Natural killer cell (primary cell): ENCODE measurements at regions not wholly inside any gene's neighbourhood (a gene's known extent, or its start where the extent isn't known, plus 50 kb on each side); places are given as distances from the start of the nearest gene placed in this dataset.

ENCODE experiments used
- ATAC-seq, 3 donors: fragments of 150-1000 bp in 2 of 3; fragments of 200-7000 bp in 1 of 3; cut with Tn5 transposase; 1 replicate in 1 of 3; 2 replicates in 2 of 3; pipeline ENCODE4 v1.10.0; 2021; ENCODE audit warnings: mild to moderate bottlenecking in 2 of 3, moderate library complexity in 2 of 3
- DNase-seq, 2 donors: peaks; one replicate each; pipeline versions ENCODE4 v3.0.0 to v3.0.0-alpha.2; 2013 to 2021; ENCODE audit warnings: mixed read lengths in 1 of 2
- H3K27ac ChIP-seq: one replicate; pipeline ENCODE4 v1.5.1; 2013; ENCODE audit warnings: mild to moderate bottlenecking, low read length
- H3K27me3 ChIP-seq: one replicate; pipeline ENCODE4 v1.6.1; 2013; ENCODE audit warnings: low read length; ENCODE audit not compliant: control insufficient read depth, insufficient read depth
- H3K36me3 ChIP-seq: one replicate; pipeline ENCODE4 v1.6.1; 2013; ENCODE audit warnings: low read length; ENCODE audit not compliant: control insufficient read depth, insufficient read depth
- H3K4me1 ChIP-seq: one replicate; pipeline ENCODE4 v1.6.1; 2013; ENCODE audit warnings: low read length; ENCODE audit not compliant: control insufficient read depth, insufficient read depth
- H3K4me3 ChIP-seq: one replicate; pipeline ENCODE4 v1.5.1; 2013; ENCODE audit warnings: low read length
- H3K9me3 ChIP-seq: one replicate; pipeline ENCODE4 v1.6.1; 2013; ENCODE audit warnings: low read length; ENCODE audit not compliant: control insufficient read depth, insufficient read depth
- H3K27ac Mint-ChIP-seq, 2 donors: one replicate each; pipeline ENCODE4 v1.8.0; 2022; ENCODE audit warnings: mild to moderate bottlenecking in 2 of 2, mixed read lengths in 2 of 2, moderate library complexity in 1 of 2
- H3K27me3 Mint-ChIP-seq, 2 donors: one replicate each; pipeline ENCODE4 v1.8.0; 2022; ENCODE audit warnings: low read depth in 2 of 2, mixed read lengths in 2 of 2
- H3K36me3 Mint-ChIP-seq: one replicate; pipeline ENCODE4 v1.8.0; 2022; ENCODE audit warnings: mixed read lengths
- H3K4me1 Mint-ChIP-seq, 2 donors: one replicate each; pipeline ENCODE4 v1.8.0; 2022; ENCODE audit warnings: mixed read lengths in 2 of 2
- H3K4me3 Mint-ChIP-seq: one replicate; pipeline ENCODE4 v1.8.0; 2022; ENCODE audit warnings: mild to moderate bottlenecking, moderate library complexity, mixed read lengths
- H3K9me3 Mint-ChIP-seq, 2 donors: one replicate each; pipeline ENCODE4 v1.8.0; 2022; ENCODE audit warnings: mixed read lengths in 2 of 2
- WGBS: methylation state at CpG from one replicate; pipeline ENCODE4 v1.1.7; 2013; ENCODE audit warnings: missing lambda C conversion rate; ENCODE audit not compliant: insufficient coverage; 5-methylcytosine and 5-hydroxymethylcytosine counted together
- intact Hi-C: fragments of 100-400 bp; cut with micrococcal nuclease; formaldehyde crosslinking; loops from one replicate; pipeline ENCODE4 v1.14.2; 2022
- TF ChIP-seq, protein P1 (sequence below): fragments of 200-600 bp; IDR thresholded peaks from one replicate; pipeline ENCODE4 v1.8.0; 2022; ENCODE audit warnings: antibody characterized with exemption

DNA sequence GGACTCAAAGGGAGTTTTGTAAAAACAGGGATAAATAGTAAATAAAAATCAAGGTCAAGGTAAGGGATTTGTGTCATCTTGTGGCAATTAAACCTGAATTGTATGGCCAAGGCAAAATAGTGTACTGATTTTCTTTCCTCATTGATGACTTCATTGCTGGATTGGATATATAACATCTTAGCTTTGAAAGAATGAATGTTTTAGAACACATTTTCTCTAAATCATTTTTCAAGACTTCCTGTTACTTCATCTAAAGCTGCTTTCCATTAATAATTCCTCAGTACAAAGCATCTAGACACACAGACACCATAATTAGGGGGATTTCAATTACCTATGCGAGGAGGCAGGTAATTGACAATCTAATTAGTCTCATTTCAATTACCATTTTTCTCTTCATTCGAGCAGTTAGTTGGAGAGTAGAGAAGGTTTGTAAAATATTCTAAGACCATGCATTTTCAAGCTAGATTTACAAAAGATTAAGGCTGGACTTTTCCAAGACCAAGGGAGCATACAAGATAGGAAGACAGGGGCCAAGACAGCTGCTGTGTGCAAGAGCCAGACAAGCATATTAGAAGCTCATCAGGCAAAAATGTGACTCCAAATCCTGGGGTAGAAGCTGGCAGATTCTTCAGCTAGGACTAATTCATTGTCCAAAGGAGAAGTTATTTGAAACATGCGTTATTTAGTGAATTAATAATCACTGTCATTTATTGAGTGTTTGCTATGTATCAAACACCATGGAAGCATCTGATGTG, 253.6 kb downstream of the EPHA4 start:
- H3K4me3 ChIP-seq, result no peak overlapping the region
- no peak for ATAC-seq
- no peaks in the 10 kb centered on the region for H3K36me3 Mint-ChIP-seq
- H3K27me3 Mint-ChIP-seq, result peaks cover 2 to 34% of the 10 kb centered on the region in 2 donors
- DNase-seq, result no peak
- H3K4me1 Mint-ChIP-seq, result no peaks in the 10 kb centered on the region
- H3K9me3 Mint-ChIP-seq, result no peaks in the 10 kb centered on the region
- H3K4me3 Mint-ChIP-seq, result no peak overlapping the region
- intact Hi-C loops, result no loop called here
- H3K27ac ChIP-seq, result no peak overlapping the region
- H3K9me3 ChIP-seq, result no peaks in the 10 kb centered on the region
- H3K27me3 ChIP-seq, result no peaks in the 10 kb centered on the region
- H3K4me1 ChIP-seq, result no peaks in the 10 kb centered on the region
- TF ChIP-seq, protein P1, sequence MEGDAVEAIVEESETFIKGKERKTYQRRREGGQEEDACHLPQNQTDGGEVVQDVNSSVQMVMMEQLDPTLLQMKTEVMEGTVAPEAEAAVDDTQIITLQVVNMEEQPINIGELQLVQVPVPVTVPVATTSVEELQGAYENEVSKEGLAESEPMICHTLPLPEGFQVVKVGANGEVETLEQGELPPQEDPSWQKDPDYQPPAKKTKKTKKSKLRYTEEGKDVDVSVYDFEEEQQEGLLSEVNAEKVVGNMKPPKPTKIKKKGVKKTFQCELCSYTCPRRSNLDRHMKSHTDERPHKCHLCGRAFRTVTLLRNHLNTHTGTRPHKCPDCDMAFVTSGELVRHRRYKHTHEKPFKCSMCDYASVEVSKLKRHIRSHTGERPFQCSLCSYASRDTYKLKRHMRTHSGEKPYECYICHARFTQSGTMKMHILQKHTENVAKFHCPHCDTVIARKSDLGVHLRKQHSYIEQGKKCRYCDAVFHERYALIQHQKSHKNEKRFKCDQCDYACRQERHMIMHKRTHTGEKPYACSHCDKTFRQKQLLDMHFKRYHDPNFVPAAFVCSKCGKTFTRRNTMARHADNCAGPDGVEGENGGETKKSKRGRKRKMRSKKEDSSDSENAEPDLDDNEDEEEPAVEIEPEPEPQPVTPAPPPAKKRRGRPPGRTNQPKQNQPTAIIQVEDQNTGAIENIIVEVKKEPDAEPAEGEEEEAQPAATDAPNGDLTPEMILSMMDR, result no peak
- H3K36me3 ChIP-seq, result no peaks in the 10 kb centered on the region
- 78% methylated on average over 1 of the region's 3 CpGs for WGBS
- H3K27ac Mint-ChIP-seq, result no peak overlapping the region

DNA sequence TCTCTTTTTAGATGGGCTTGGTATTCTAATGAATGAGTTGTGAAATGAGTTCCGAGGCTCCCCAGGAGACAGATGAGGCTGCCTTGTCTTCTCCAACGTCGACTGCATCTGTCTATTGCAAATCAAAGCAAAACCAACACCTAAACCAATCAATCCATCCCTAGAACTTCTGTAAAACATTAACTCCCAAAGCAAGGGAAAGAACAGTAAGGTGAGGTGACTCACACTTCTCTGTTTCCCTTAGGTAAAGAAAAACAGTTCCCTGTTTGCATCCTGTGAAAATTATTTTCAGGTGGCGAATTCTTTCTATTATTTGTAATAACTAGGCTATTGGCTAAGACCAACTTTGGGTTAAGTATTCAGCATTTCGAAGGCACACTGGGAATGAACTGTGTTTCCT, 249.4 kb downstream of the EPHA4 start:
- Histone ChIP-seq H3K4me3 (no peak overlapping the region), H3K9me3 (no peaks in the 10 kb centered on the region), H3K27ac (no peak overlapping the region), H3K36me3 (no peaks in the 10 kb centered on the region), H3K4me1 (no peaks in the 10 kb centered on the region), H3K27me3 (no peaks in the 10 kb centered on the region)
- TF ChIP-seq, protein P1, result no peak
- H3K4me1 Mint-ChIP-seq, result no peaks in the 10 kb centered on the region
- peaks cover 2 to 30% of the 10 kb centered on the region in 2 donors for H3K27me3 Mint-ChIP-seq
- 94% methylated on average over 4 of the region's 5 CpGs for WGBS
- intact Hi-C loops, result no loop called here
- H3K36me3 Mint-ChIP-seq, result no peaks in the 10 kb centered on the region
- H3K4me3 Mint-ChIP-seq, result no peak overlapping the region
- H3K9me3 Mint-ChIP-seq, result peaks cover 0 to 2% of the 10 kb centered on the region in 2 donors
- ATAC-seq (no peak), DNase-seq (no peak)
- H3K27ac Mint-ChIP-seq, result no peak overlapping the region

DNA sequence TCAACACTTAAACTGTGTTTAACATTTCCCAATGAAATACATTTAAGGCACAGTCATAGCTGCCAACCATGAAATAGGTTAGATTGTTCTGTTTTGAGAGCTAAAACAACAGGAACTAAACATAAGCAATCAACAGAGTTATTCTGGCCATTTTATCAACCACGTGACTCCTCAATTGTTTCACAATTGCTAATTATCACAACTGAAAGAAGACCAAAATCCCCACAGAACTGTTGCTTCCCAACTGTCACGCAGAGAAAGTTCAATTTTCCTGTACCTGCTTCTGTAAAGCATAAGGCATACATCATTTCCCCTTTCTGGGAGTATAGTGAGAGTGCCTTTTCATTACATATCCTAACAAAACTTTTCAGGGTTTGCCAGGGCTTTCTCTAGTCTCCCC, 248.6 kb downstream of the EPHA4 start:
- ATAC-seq, result no peak
- H3K36me3 ChIP-seq, result no peaks in the 10 kb centered on the region
- intact Hi-C loops, result no loop called here
- Mint-ChIP-seq H3K4me1 (no peaks in the 10 kb centered on the region), H3K36me3 (no peaks in the 10 kb centered on the region), H3K9me3 (peaks cover 0 to 2% of the 10 kb centered on the region in 2 donors), H3K27me3 (peaks cover 2 to 22% of the 10 kb centered on the region in 2 donors), H3K27ac (no peak overlapping the region), H3K4me3 (no peak overlapping the region)
- no peaks in the 10 kb centered on the region for H3K9me3 ChIP-seq
- DNase-seq, result no peak
- TF ChIP-seq, protein P1, result no peak
- no peak overlapping the region for H3K27ac ChIP-seq
- WGBS, result 36% methylated on average over 1 of the region's 2 CpGs
- no peak overlapping the region for H3K4me3 ChIP-seq
- no peaks in the 10 kb centered on the region for H3K4me1 ChIP-seq
- no peaks in the 10 kb centered on the region for H3K27me3 ChIP-seq

DNA sequence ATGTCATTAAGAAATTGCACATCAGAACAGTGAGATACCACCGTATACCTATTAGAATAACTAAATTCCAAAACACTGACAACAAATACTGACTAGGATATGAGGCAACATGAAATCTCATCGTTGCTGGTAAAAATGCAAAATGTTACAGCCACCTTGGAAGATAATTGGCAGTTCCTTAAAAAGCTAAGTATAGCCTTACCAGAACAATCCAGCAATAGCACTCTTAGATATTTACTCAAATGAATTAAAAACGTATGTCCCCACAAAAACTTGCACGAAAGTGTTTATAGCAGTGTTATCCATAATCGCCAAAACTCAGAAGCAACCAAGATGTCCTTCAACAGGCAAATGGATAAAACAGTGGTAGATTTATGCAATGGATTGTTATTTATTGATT, 241.7 kb downstream of the EPHA4 start:
- Mint-ChIP-seq H3K36me3 (no peaks in the 10 kb centered on the region), H3K27ac (no peak overlapping the region), H3K4me3 (no peak overlapping the region), H3K27me3 (peaks cover 0 to 4% of the 10 kb centered on the region in 2 donors), H3K4me1 (no peaks in the 10 kb centered on the region), H3K9me3 (peaks cover 0 to 2% of the 10 kb centered on the region in 2 donors)
- intact Hi-C loops, result no loop called here
- Histone ChIP-seq H3K27ac (no peak overlapping the region), H3K4me3 (no peak overlapping the region), H3K9me3 (no peaks in the 10 kb centered on the region), H3K4me1 (no peaks in the 10 kb centered on the region), H3K27me3 (no peaks in the 10 kb centered on the region), H3K36me3 (no peaks in the 10 kb centered on the region)
- DNase-seq, result no peak
- 72% methylated on average over 5 of the region's 5 CpGs for WGBS
- TF ChIP-seq, protein P1, result no peak
- ATAC-seq, result no peak
